ENCODE measurements at regions not wholly inside any gene's neighbourhood (a gene's known extent, or its start where the extent isn't known, plus 50 kb on each side); places are given as distances from the start of the nearest gene placed in this dataset.

DNA sequence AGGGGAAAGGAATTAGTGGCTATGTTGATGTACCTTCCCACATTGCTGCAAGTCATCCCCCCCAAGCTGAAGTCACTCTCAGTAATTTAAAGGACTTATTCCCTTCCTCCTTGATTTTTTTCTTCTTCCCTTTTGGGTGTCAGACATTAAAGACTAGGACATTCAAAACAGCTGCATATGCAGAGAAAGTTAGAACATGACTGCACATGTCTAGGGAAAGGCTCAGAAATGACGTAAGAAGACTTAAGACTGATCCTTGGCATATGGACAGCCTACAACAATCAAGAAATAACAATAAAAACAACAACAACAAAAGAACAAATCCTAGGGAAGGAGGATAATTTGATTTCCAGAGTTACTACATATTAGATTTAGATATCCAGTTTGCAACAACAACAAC lies 997.5 kb downstream of the TLE4 start:
- no peak for DNase-seq

DNA sequence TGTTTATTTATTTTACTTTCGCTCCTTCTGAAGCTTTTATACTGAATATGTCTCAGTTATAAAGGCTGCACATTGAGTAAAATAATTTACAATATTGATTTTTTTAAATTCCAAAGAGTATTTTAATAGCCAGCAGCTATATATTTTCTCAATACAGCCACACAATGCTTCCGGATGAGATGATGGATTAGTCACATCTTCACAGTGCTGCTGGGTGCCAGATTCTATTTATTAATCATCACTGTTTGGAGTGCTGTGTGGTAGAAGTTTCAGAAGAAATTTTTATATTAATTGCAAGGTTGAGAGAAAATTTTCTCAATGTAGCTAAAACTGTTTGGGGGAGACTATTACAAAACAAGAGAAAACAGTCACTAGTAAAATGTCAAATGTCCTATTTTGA lies 989.8 kb downstream of the TLE4 start:
- DNase-seq: no peak

DNA sequence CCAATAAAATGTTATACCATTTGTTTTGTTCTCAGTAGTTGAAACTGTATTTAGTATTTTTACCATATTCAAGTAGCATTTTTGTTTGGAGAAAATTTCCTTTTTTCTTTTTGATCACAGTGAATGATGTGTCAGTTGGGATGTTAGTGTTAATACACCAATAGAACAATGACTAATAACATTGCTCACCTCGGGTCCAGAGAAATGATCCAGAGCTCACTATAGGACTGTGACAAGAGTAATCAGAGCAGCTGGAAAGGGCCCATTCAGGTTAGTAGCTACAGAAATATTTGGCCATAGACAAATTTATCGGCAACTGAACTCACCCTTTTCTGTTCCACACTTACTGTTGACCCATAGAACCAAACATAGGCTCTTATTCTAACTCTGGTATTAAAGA lies 989.2 kb downstream of the TLE4 start:
- DNase-seq: no peak

- no peak for DNase-seq
Measured at GRCh38 chr9:80557256-80557655, 985.5 kb downstream of the TLE4 start.

- no peak for DNase-seq
Measured at GRCh38 chr9:80556631-80557030, 984.9 kb downstream of the TLE4 start.

- no peak for DNase-seq
Measured at GRCh38 chr9:80555782-80556325, 984.1 kb downstream of the TLE4 start.

GRCh38 chr9:80554856-80555255 lies 983.1 kb downstream of the TLE4 start:
- no peak for DNase-seq

DNA sequence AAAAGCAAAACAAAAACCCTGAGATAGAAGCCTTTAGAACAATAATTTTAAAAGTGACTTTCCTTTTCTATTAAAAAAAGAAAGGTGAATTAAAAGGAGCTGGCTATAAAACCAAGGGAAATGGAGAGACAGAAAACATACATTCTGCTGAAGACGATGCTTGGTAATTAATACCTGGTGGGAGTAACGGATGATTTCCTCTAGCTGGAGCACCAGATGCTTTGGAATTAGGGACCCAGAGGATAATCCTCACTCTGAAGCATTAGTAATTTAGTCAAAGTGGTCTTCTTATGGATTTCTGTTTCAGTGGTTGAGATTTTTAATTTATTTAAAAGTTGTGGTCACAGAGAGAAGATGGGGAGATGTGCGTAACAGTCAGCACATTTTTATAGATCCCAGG lies 982.5 kb downstream of the TLE4 start:
- DNase-seq: no peak

DNA sequence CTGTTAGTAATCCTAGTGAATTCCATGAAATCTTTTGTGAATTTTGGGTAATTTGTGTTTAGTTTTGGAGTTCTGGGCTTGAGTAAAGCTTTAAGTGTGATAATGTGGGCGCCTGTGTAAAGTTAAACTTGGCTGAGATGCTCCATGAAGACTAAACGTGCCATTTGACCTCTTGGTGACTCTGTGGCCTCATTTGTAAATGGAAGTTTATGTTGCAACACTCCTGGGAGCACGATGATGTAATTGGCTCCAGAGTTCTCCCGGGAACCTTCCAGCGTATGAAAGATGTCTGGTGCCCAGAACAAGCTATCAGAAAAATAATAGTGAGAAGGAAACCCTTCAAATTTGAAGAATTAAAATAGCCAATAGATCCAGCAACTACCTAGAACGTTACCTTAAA lies 981.2 kb downstream of the TLE4 start:
- DNase-seq: no peak

GRCh38 chr9:80550181-80550580 lies 978.4 kb downstream of the TLE4 start:
- no peak for DNase-seq

DNA sequence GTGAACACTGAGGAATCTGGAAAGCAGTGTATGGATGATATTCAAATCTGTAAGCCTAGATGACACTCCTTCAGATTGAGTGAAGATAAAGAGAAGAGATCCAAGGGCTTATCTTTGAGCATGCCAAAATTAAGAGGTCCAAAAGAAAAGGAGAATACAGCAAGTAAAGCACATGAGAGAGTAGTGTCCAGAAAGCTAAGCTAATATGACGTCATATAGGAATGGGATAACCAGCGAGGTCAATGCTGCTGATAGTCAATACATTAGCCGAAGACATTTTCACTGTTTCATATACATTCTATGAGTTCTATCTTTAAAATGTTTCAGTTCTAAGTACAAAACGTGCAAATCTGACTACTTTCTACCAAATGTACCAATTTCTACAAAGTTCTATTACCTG lies 975.8 kb downstream of the TLE4 start:
- no peak for DNase-seq

GRCh38 chr9:80540387-80540786 lies 968.6 kb downstream of the TLE4 start:
- DNase-seq: no peak

GRCh38 chr9:80538976-80539375 lies 967.2 kb downstream of the TLE4 start:
- no peak for DNase-seq

GRCh38 chr9:80522465-80522864 lies 950.7 kb downstream of the TLE4 start:
- no peak for DNase-seq

- no peak for DNase-seq
Measured at GRCh38 chr9:80521151-80521550, 949.4 kb downstream of the TLE4 start.

DNA sequence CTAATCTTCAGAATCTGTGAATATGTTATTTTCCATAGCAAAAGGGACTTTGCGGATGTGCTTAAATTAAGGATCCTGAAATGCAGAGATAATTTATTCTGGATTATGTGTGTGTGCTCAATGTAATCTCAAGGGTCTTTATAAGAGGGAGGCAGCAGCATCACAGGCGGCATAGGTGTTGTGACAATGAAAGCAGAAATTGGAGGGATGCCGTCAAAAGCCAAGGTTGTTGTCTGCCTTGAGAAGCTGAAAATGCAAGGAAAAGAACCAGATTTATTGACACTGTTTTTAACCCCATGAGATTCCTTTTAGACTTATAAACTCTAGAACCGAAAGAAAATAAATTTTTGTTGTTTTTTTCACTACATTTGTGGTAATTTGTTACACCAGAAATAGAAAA lies 948.5 kb downstream of the TLE4 start:
- DNase-seq: no peak

DNA sequence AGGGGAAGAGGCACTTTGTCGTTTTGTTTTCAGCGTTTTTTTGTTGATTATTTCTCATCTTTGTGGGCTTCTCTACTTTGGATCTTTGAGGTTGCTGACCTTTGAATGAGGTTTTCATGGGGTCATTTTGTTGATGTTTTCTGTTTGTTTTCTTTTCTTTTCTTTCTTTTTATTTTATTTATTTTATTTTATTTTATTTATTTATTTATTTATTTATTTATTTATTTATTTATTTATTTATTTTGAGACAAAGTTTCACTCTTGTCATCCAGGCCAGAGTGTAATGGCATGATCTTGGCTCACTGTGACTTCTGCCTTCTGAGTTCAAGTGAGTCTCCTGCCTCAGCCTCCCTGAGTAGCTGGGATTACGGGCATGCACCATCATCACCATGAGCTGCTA lies 946.7 kb downstream of the TLE4 start:
- no peak for DNase-seq

DNA sequence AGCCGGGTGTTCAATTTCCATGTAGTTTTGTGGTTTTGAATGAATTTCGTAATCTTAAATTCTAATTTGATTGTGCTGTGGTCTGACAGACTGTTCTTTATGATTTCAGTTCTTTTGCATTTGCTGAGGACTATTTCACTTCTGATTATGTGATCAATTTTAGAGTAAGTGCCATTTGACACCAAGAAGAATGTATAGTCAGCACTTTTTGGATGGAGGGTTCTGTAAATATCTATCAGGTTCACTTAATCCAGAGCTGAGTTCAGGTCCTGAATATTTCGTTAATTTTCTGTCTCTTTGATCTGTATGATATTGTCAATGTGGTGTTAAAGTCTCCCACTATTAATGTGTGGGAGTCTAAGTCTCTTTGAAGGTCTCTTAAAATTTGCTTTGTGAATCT lies 944.9 kb downstream of the TLE4 start:
- no peak for DNase-seq

DNA sequence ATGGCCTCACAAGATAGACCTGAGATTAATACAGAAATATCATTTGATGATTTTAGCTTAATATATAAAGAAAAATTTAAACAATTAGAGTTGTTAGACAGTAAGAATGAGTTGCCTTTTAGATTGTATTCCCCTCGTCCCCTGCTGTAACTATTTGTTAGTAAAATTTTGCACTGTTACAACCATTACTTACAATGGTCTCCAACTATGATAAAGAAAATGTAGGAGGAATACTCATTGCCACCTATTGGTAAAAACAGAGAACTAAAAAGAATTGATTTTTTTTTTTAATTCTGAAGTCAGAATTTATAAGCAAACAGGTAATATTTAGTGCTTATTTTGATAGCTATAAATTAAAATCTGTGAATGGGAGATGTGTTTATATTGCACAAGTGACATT lies 937.6 kb downstream of the TLE4 start:
- no peak for DNase-seq

- DNase-seq: no peak
Measured at GRCh38 chr9:80507611-80508010, 935.8 kb downstream of the TLE4 start.

GRCh38 chr9:80504601-80505230 lies 933.0 kb downstream of the TLE4 start:
- no peak for DNase-seq

DNA sequence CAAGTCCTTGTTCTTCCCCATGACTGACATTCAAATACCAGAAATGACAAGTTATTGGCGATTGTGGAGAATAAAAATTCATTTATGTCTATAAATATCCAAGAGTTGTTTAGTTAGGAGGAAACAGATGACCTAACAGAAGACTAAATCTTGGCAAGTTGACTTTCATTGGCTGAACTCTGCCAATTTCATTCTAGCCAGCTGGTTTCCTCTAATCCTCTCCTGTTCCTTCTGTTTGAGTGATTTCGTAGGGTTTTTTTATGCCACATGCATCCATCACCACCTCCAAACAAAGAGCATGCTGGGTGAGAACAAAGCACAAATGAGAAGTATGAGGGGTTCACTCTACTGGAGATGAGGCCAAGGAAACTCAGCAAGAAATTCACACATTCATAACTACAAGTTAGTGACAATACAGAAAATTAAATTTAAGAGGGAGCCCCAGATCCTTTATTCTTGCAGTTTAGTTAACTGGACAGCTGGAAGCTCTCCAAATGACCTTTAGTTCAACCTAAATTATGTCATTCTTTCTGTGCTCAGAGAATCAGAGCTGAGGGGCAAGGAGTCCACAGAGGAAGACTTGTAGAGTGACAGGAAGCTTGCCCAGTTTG lies 932.0 kb downstream of the TLE4 start:
- no peak for DNase-seq

DNA sequence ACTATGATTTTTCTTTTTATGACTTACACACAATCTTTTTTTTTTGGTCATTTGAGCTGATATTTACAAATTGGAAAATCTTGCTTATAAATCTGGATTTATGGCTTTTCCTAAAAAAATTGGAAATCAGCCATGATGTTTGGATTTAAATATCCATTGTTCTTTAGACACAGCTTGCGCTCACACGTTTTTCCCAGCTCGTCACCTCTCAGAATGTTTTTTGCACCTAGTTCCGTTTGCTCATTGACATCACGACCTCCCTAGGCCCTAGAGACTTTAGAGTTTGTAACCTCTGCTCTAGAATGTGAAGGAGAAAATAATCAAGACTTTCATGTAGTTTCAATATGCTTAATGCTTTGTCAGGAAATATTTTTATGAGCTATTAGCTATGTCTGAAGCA lies 930.5 kb downstream of the TLE4 start:
- DNase-seq: no peak

DNA sequence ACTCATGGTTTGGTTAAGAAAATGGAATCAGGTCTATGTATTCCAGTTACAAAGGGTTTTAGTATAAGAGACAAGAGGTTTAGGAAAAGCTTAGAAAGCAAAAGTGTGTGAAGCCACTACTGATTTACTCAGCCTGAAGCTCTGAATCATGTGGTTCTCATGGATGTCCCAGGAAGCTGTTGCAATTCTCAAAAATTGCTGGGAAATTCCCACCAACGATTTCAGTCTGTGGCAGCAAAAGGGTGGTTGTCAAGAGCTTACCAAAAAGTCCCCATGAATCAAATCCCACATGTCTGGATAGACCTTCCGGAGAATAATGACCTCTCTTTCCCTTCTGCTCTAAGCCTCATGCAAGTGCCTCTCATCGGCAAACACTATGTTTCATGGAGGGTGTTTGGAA lies 929.9 kb downstream of the TLE4 start:
- no peak for DNase-seq

DNA sequence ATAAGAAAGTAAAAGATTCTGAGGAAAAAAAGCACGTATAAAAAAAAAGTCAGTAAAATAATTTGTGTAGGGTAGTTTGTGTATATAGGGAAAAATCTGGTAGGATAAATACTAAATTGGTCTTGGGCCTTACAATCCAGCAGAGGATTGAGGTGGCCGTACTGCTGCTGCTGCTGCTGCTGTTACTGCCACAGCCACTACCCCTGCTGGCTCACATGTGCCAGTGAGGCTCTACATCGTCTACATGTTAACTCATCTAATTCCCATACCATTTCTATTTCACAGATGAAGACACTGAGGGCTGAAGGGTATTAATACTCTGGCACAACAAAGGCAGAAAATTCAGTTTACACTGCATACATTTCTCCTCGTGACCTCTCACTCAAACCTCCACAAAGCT lies 928.5 kb downstream of the TLE4 start:
- no peak for DNase-seq
